Neural cell (in vitro differentiated cells): ENCODE measurements at regions not wholly inside any gene's neighbourhood (a gene's known extent, or its start where the extent isn't known, plus 50 kb on each side); places are given as distances from the start of the nearest gene placed in this dataset.
"Not testable (repeated sequence)": the region's sequence is repeated elsewhere in the genome, so short reads cannot be mapped to it uniquely, and the experiment has no call there.

Source experiments
- H2AFZ ChIP-seq: fragments of 200-600, 300-800 bp; sonication (generic), shearing (Covaris generic); 2 replicates; pipeline ENCODE4 v1.6.0; 2014; ENCODE audit warnings: low read depth, mild to moderate bottlenecking, antibody characterized with exemption, low read length, moderate library complexity
- H3F3A ChIP-seq: fragments of 200-600 bp; shearing (Covaris generic); 2 replicates; pipeline ENCODE4 v1.6.1; 2016; ENCODE audit warnings: mild to moderate bottlenecking, moderate library complexity, mixed read lengths, antibody characterized with exemption, low read length; ENCODE audit not compliant: insufficient read depth, poor library complexity, severe bottlenecking
- H3K27ac ChIP-seq: fragments of 200-600, 300-800 bp; sonication (generic), shearing (Covaris generic); 2 replicates; pipeline ENCODE4 v1.5.1; 2014; ENCODE audit warnings: mild to moderate bottlenecking, low read length, moderate library complexity
- H3K27me3 ChIP-seq: fragments of 300-800, 200-600 bp; sonication (generic), shearing (Covaris generic); 2 replicates; pipeline ENCODE4 v1.6.0; 2014; ENCODE audit warnings: mild to moderate bottlenecking, low read depth, low read length, moderate library complexity; ENCODE audit not compliant: insufficient read depth
- H3K36me3 ChIP-seq: fragments of 300-800, 200-600 bp; sonication (generic), shearing (Covaris generic); 2 replicates; pipeline ENCODE4 v1.5.1; 2014; ENCODE audit warnings: mild to moderate bottlenecking, antibody characterized with exemption, low read length, moderate library complexity; ENCODE audit not compliant: insufficient read depth
- H3K4me2 ChIP-seq: fragments of 300-800, 200-600 bp; sonication (generic), shearing (Covaris generic); 2 replicates; pipeline ENCODE4 v1.6.0; 2014; ENCODE audit warnings: mild to moderate bottlenecking, low read length
- H3K4me3 ChIP-seq: fragments of 300-800, 200-600 bp; sonication (generic), shearing (Covaris generic); 2 replicates; pipeline ENCODE4 v1.5.1; 2014; ENCODE audit warnings: mild to moderate bottlenecking, low read length, moderate library complexity
- H3K79me2 ChIP-seq: fragments of 200-600 bp; shearing (Covaris generic); replicated peaks from 2 replicates; pipeline ENCODE4 v1.6.0; 2014; ENCODE audit warnings: mild to moderate bottlenecking, low read length, moderate library complexity; ENCODE audit not compliant: insufficient read depth
- H3K9ac ChIP-seq: fragments of 300-800, 200-600 bp; sonication (generic), shearing (Covaris generic); 2 replicates; pipeline ENCODE4 v1.6.1; 2016; ENCODE audit warnings: mild to moderate bottlenecking, low read length, mixed read lengths
- H3K9me2 ChIP-seq: fragments of 200-600 bp; shearing (Covaris generic); 2 replicates; pipeline ENCODE4 v1.6.1; 2016; ENCODE audit warnings: mild to moderate bottlenecking, low read length, mixed read lengths; ENCODE audit not compliant: insufficient read depth
- H3K9me3 ChIP-seq: fragments of 200-600, 300-800 bp; sonication (generic), shearing (Covaris generic); 2 replicates; pipeline ENCODE4 v1.6.1; 2016; ENCODE audit warnings: mild to moderate bottlenecking, mixed run types, low read length, moderate library complexity, mixed read lengths
- H4K20me1 ChIP-seq: fragments of 200-600 bp; shearing (Covaris generic); 2 replicates; pipeline ENCODE4 v1.6.1; 2016; ENCODE audit warnings: mild to moderate bottlenecking, mixed run types; ENCODE audit not compliant: insufficient read depth
- EP300 ChIP-seq: fragments of 450-650 bp; conservative IDR thresholded peaks from 2 replicates; pipeline ENCODE4 v1.6.1; 2014; ENCODE audit warnings: antibody characterized with exemption, mild to moderate bottlenecking, moderate library complexity; ENCODE audit not compliant: poor library complexity, severe bottlenecking
- EZH2 ChIP-seq: fragments of 200-600, 300-800 bp; shearing (Covaris generic), sonication (generic); IDR thresholded peaks from 2 replicates; pipeline ENCODE4 v1.6.1; 2014; ENCODE audit warnings: antibody characterized with exemption, low read length, borderline replicate concordance, mild to moderate bottlenecking; ENCODE audit not compliant: insufficient read depth, poor library complexity, severe bottlenecking
- MXI1 ChIP-seq: fragments of 450-650 bp; conservative IDR thresholded peaks from 2 replicates; pipeline ENCODE4 v1.6.1; 2014; ENCODE audit warnings: antibody characterized with exemption, mild to moderate bottlenecking; ENCODE audit not compliant: poor library complexity, severe bottlenecking
- POLR2AphosphoS5 ChIP-seq: IDR thresholded peaks from 2 replicates; pipeline ENCODE4 v1.6.1; 2012
- RAD21 ChIP-seq: fragments of 450-650 bp; conservative IDR thresholded peaks from 2 replicates; pipeline ENCODE4 v1.6.1; 2014; ENCODE audit warnings: antibody characterized with exemption, mild to moderate bottlenecking, moderate library complexity
- SMC3 ChIP-seq: fragments of 450-650 bp; conservative IDR thresholded peaks from 2 replicates; pipeline ENCODE4 v1.6.1; 2014; ENCODE audit warnings: antibody characterized with exemption, mild to moderate bottlenecking, moderate library complexity; ENCODE audit not compliant: poor library complexity
- TAF1 ChIP-seq: IDR thresholded peaks from 2 replicates; pipeline ENCODE4 v1.6.1; 2012; ENCODE audit warnings: low read depth
- TF ChIP-seq, protein P1 (sequence below): fragments of 450-650 bp; IDR thresholded peaks from 2 replicates; pipeline ENCODE4 v1.5.1; 2014; ENCODE audit warnings: antibody characterized with exemption, mild to moderate bottlenecking, moderate library complexity; ENCODE audit not compliant: poor library complexity, severe bottlenecking
- TF ChIP-seq, protein P2 (sequence below): IDR thresholded peaks from 2 replicates; pipeline ENCODE4 v1.6.1; 2012; ENCODE audit warnings: borderline replicate concordance

DNA sequence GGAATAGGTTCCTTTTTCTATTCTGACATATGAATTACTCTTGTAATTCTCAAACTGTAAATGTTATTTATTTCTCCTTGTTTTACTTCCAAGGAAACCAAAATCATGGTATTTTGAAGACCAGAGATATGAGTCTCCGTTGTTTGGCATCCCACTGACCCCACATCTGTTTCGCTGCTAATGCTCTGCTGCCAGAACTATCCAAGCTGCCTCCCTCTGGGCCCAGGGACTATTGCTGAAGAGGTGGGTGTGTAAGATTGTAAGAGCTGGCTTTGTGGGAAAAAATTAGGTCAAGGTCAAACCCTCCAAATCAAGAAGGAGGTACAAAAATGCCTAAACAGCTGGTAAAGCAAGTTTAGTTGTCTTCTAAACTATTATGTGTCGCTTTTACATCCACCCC is 129.4 kb upstream of the MYO10 start:
- no peaks in the 10 kb centered on the region for H3K27me3 ChIP-seq
- no peak overlapping the region for H2AFZ ChIP-seq
- H3K9me3 ChIP-seq, result no peaks in the 10 kb centered on the region
- H3K79me2 ChIP-seq, result no peaks in the 10 kb centered on the region
- no peaks in the 10 kb centered on the region for H4K20me1 ChIP-seq
- TF ChIP-seq TAF1 (no peak), EP300 (no peak), RAD21 (no peak), MXI1 (no peak), EZH2 (no peak), POLR2AphosphoS5 (no peak), SMC3 (no peak)
- TF ChIP-seq, protein P1, sequence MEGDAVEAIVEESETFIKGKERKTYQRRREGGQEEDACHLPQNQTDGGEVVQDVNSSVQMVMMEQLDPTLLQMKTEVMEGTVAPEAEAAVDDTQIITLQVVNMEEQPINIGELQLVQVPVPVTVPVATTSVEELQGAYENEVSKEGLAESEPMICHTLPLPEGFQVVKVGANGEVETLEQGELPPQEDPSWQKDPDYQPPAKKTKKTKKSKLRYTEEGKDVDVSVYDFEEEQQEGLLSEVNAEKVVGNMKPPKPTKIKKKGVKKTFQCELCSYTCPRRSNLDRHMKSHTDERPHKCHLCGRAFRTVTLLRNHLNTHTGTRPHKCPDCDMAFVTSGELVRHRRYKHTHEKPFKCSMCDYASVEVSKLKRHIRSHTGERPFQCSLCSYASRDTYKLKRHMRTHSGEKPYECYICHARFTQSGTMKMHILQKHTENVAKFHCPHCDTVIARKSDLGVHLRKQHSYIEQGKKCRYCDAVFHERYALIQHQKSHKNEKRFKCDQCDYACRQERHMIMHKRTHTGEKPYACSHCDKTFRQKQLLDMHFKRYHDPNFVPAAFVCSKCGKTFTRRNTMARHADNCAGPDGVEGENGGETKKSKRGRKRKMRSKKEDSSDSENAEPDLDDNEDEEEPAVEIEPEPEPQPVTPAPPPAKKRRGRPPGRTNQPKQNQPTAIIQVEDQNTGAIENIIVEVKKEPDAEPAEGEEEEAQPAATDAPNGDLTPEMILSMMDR, result no peak
- TF ChIP-seq, protein P2, sequence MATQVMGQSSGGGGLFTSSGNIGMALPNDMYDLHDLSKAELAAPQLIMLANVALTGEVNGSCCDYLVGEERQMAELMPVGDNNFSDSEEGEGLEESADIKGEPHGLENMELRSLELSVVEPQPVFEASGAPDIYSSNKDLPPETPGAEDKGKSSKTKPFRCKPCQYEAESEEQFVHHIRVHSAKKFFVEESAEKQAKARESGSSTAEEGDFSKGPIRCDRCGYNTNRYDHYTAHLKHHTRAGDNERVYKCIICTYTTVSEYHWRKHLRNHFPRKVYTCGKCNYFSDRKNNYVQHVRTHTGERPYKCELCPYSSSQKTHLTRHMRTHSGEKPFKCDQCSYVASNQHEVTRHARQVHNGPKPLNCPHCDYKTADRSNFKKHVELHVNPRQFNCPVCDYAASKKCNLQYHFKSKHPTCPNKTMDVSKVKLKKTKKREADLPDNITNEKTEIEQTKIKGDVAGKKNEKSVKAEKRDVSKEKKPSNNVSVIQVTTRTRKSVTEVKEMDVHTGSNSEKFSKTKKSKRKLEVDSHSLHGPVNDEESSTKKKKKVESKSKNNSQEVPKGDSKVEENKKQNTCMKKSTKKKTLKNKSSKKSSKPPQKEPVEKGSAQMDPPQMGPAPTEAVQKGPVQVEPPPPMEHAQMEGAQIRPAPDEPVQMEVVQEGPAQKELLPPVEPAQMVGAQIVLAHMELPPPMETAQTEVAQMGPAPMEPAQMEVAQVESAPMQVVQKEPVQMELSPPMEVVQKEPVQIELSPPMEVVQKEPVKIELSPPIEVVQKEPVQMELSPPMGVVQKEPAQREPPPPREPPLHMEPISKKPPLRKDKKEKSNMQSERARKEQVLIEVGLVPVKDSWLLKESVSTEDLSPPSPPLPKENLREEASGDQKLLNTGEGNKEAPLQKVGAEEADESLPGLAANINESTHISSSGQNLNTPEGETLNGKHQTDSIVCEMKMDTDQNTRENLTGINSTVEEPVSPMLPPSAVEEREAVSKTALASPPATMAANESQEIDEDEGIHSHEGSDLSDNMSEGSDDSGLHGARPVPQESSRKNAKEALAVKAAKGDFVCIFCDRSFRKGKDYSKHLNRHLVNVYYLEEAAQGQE, result no peak
- H3F3A ChIP-seq, result no peaks in the 10 kb centered on the region
- no peak overlapping the region for H3K4me3 ChIP-seq
- no peak overlapping the region for H3K27ac ChIP-seq
- H3K36me3 ChIP-seq, result no peaks in the 10 kb centered on the region
- no peak overlapping the region for H3K9ac ChIP-seq
- no peaks in the 10 kb centered on the region for H3K9me2 ChIP-seq
- no peak overlapping the region for H3K4me2 ChIP-seq

- not testable (repeated sequence) for H3K9ac ChIP-seq, H3K27me3 ChIP-seq, H3K4me2 ChIP-seq, H3K4me3 ChIP-seq, H3K9me2 ChIP-seq, H2AFZ ChIP-seq, H3K27ac ChIP-seq, H3K36me3 ChIP-seq, H3K9me3 ChIP-seq, H3K79me2 ChIP-seq, H4K20me1 ChIP-seq, H3F3A ChIP-seq
These were observed 129.9 kb upstream of the MYO10 start for GRCh38 chr5:17066026-17066425.
